Coronary artery (tissue), 2 donors: ENCODE measurements at regions not wholly inside any gene's neighbourhood (a gene's known extent, or its start where the extent isn't known, plus 50 kb on each side); places are given as distances from the start of the nearest gene placed in this dataset.

Experiments
- DNase-seq: peaks from one replicate; pipeline ENCODE4 v3.0.0-alpha.2; 2017; ENCODE audit warnings: low spot score
- H3K27ac ChIP-seq, 2 donors: fragments of 200-600 bp; sonication (generic); one replicate each; pipeline ENCODE4 v1.5.1; 2016 to 2019
- H3K4me3 ChIP-seq: fragments of 200-600 bp; sonication (generic); 2 replicates; pipeline ENCODE4 v1.5.1; 2016; ENCODE audit warnings: mild to moderate bottlenecking, moderate library complexity
- CTCF ChIP-seq: fragments of 200-600 bp; sonication (generic); IDR thresholded peaks from one replicate; pipeline ENCODE4 v1.5.1; 2019; ENCODE audit warnings: antibody characterized with exemption

GRCh38 chr10:89086801-89087521 is 96.4 kb downstream of the FAS start:
- peak overlapping the region in 1 of 2 donors; percentile 72 for H3K27ac ChIP-seq
- H3K4me3 ChIP-seq, result peak overlapping the region; percentile 58
- no peak for TF ChIP-seq CTCF
- DNase-seq, result peak; percentile 80

- Histone ChIP-seq H3K4me3 (no peak overlapping the region), H3K27ac (no peak overlapping the region)
- DNase-seq, result no peak
- no peak for TF ChIP-seq CTCF
Observed at GRCh38 chr10:89085153-89085552, 94.6 kb downstream of the FAS start.

- Histone ChIP-seq H3K4me3 (no peak overlapping the region), H3K27ac (no peak overlapping the region)
- no peak for TF ChIP-seq CTCF
- DNase-seq, result no peak
Observed at GRCh38 chr10:89082086-89082485, 91.5 kb downstream of the FAS start.

- no peak for DNase-seq
- TF ChIP-seq CTCF, result no peak
- Histone ChIP-seq H3K4me3 (no peak overlapping the region), H3K27ac (no peak overlapping the region)
Observed at GRCh38 chr10:89080660-89081059, 90.1 kb downstream of the FAS start.

- no peak for TF ChIP-seq CTCF
- Histone ChIP-seq H3K4me3 (no peak overlapping the region), H3K27ac (no peak overlapping the region)
- DNase-seq, result no peak
Observed at GRCh38 chr10:89079961-89080360, 89.4 kb downstream of the FAS start.

GRCh38 chr10:89078724-89079672 is 88.4 kb downstream of the FAS start:
- Histone ChIP-seq H3K27ac (no peak overlapping the region), H3K4me3 (no peak overlapping the region)
- no peak for DNase-seq
- TF ChIP-seq CTCF, result no peak
